Right lung (tissue), 2 donors: ENCODE measurements at regions not wholly inside any gene's neighbourhood (a gene's known extent, or its start where the extent isn't known, plus 50 kb on each side); places are given as distances from the start of the nearest gene placed in this dataset.
A peak's percentile ranks its signal among the peaks of the same experiment; 100 is the strongest.
"Not testable (repeated sequence)": the region's sequence is repeated elsewhere in the genome, so short reads cannot be mapped to it uniquely, and the experiment has no call there.

Experiments
- DNase-seq, 2 donors: peaks; one replicate each; pipeline ENCODE4 v3.0.0-alpha.2; 2013

DNA sequence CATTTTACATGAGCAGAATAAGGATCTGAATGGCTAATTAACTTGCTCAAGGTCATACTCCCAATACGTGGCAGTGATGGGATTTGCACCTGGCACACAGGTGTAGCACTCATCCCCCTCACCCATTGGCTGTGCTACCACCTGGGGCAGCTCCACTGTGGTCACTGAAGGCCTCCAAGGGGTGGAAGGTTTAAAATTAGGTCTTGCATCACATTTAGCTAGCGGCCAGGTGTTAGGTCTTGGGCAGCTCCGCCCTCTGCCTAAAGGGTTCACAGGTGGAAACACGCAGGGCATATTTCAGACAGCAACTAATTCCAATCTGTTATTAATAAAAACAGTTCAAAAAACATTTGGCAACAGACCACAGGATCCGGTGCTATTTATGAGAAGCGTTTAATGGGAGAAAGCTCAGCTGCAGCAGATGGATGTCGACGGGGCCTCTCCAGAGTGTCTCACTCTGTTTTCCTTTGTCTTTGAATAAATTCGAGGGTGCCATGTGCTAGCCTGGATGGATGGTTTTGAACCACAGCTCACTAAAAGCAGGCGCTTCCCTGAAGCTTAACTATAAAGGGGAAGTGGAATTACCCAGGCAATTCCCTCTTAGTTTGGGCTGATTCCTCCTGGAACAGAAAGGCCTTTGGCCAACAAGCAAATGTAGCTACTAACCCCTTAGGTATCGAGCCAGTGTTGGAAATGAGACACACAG is 1017.6 kb downstream of the TYW1 start:
- no peak for DNase-seq

DNA sequence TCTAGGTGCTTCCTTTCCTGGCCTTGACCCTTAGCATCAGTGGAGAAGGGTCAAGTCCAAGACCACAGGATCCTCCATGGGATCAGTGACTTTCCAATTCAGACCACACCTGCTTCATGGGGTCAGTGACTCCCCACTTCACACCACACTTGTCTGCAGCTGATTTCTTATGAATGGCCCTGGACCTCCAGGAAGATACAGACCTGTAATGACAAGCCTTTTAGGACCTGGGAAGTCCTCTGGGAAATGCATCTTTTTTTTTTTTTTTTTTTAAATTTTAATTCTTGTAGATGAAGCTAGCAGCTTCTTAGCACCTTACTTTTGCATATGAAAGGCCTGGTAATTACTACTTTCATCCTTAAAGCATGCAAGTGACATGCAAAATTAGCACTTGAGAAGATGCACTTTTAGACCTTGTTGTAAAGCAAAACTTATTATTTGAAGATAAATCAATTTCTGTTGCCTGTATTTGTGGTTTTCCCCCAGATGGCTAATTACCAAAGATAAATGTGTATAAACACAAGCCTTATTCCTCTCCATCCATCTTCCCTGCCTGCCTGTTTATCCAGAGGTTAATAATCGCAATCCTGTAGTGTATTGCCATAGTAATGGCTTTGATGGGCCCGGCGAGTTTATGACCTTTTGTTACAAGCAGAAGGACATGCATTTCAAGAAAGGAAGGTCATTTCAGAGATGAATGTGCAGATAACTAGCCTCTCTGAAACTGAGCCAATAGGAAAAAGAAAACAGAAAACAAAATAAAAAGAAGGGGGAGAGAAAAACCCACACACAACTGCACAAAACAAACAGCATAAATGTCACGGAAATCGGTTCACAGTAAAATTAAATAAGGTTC is 1018.7 kb downstream of the TYW1 start:
- no peak for DNase-seq

DNA sequence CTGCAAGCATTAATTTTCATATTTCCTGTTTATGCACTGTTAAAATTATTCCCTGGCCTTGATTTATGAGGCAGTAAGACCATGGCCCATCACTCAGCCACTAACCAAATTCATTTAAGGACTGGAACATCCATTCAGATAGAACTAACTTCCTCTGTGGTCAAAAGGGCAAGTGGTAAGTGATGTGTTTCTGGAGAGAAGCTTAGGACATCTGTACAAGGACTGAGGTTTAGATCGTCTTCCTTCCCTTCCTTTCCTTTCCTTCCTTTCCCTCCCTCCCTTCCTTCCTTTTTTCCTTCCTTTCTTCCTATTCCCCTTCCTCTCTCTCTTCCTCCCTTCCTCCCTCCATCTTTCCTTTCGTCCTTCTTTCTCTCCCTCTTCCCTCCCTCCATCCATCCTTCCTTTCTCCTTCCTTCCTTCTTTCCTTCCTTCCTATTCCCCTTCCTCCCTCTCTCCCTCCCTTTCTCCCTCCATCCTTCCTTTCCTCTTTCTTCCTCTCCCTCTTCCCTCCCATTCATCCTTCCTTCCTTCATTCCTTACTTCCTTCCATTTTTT is 1019.4 kb downstream of the TYW1 start:
- DNase-seq = no peak

DNA sequence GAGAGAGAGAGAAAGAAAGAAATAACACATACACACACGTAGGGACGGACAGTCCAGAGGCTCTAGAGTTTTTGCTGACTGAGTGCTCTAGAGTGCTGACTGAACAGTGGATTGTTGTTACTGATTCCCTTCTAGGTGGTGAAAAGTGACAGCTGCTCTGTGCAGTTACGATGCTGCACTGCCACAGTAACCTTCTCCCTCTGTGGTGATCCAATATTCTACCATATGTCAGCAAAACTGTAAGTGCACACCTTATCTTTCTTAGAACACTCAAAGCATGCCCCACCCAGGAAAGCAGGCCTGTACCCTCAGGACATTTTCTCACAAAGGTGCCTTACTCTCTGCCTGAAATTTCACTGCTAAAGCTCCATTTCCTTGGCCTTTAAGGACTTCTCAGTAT is 1023.5 kb downstream of the TYW1 start:
- DNase-seq = no peak

DNA sequence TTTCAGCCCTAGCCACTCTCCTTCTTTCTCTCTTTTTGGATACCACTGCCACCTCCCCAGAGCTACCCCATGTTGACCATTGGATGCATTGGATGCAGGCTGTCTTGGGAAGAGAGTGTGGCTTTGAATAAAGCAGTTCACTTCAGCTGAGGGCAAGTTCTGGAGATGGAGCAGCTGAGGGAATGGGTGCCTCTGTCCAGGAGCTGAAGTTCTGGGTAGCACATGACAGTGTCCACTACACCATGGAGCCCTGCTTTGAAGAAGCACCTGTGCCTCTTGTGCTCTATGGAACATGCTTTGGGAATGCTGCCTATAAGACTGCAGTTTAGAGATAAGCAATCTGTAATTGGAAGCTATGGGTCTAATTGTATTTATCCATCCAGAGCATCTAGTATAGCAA is 1028.7 kb downstream of the TYW1 start:
- DNase-seq = no peak

DNA sequence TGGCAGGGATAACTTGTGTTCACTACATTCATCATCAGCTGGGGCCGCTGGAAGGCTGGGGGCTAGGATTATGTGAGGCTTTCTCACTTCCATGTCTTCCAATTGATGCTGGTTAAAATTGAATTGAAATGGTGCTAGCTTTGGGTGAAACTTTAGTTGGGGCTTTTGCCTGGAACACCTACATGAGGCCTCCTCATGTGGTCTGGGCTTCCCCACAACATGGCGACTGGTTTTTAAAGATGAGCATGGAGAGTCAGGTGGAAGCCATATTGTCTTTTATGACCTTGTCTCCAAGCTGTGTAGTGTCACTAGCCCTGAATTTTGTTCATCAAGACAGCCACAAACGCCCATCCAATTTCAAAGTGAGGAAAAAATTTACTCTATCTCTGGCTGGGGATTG is 1033.9 kb downstream of the TYW1 start:
- no peak for DNase-seq

DNA sequence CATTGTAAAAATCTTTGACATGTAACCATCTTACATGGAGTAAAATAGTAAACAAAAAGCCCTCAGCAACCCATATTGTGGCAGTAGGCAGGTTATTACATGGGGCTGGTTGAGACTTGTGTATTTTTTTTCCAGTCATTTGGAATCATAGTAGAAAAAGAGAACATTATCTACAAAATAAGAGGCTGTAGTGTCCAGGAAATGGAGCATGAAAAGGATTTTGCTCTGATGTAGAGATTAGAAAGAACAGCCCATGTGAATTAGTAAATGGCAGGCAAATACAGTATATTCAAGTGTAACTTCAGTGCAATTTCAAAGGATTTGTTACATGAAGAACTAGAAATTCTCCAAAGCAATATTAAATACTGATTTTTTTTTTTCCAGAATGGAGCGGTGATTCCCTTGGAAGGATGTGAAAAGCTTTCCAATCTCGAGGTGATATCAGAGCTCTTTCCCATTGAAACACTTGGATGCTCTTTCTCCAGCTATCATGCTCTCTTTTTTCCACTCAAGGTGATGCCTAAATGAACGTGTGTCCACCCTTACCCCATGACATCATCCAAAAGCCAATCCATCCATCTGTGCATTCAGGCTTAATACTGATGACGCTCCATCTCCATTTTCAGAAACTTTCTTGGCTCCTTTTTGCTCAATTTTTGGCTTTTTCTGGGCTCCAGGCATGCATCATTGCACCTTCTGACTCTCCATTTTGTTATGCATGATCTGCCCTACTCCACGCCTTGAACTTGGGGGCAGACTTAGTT is 1034.7 kb downstream of the TYW1 start:
- no peak for DNase-seq

DNA sequence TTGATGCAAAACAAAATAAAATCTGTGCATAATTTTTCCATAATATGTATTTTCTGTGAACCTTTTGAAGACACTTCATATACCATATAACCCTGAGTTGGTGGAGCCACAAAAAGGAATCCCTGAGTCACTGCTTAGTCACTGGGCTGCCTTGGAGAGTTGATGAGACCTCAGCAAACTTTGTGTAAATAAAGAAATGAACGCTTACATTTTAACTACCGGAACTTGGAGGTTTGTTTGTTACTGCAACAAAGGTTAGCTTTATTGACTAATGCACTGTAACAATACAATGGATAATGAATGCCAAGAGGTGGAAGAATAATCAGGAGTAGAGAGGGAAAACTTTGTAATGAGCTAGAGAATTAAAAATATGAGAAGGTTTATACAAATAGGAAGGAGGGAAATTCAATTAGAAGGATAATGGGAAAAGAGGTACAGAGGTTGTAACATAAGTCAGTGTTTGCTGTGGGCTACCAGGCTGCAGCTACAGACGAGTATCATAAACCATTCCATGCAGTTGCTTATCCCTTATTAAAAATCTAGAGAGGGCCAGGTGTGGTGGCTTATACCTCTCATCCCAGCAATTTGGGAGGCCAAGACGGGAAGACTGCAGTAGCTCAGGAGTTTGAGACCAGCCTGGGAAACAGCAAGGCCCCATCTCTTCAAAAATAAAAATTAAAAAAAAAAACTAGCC is 1042.1 kb downstream of the TYW1 start:
- DNase-seq = no peak

DNA sequence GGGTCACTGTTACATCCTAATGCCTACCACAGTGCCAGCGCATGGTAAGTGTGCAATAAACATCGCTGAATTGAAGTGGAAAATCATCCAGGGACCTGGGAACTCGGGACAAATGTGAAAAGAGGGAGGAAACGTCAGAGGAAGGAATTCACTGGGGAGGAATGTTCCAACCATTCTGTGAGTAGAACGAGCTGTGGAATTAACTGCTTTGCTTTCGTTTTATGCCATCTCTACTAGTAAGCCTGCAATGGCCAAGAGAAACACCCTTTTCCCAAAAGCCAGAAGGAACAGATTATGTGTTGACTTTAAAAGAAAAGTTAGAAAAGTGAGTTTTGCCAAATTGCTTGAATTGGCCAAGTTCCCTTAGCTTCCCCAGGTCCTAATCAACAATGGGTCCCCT is 1044.9 kb downstream of the TYW1 start:
- DNase-seq = no peak

DNA sequence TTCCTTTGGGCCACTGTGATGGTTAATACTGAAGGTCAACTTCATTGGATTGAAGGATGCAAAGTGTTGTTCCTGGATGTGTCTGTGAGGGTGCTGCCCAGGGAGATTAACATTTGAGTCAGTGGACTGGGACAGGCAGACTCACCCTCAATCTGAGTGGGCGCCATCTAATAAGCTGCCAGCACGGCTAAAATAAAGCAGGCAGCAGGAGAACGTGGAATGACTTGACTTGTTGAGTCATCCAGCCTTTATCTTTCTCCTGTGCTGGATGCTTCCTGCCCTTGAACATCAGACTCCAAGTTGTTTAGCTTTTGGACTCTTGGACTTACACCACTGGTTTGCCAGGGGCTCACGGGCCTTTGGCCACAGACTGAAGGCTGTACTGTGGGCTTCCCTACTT is 1046.9 kb downstream of the TYW1 start:
- DNase-seq = no peak

DNA sequence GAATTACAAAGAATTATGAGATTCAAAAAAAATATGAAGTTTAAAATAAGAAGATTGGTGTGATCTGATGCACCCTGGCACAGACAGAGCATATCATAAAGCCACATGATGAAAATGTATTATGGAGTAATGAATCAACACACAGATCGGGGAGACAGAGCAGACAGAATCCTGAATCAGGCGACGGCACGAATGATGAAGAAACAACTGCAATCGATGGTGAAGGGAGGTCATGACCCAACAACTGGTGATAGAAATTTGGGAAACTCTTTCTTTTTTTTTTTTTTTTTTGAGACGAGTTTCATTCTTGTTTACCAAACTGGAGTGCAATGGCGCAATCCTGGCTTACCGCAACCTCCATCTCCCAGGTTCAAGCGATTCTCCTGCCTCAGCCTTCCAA is 1054.0 kb downstream of the TYW1 start:
- DNase-seq = no peak

DNA sequence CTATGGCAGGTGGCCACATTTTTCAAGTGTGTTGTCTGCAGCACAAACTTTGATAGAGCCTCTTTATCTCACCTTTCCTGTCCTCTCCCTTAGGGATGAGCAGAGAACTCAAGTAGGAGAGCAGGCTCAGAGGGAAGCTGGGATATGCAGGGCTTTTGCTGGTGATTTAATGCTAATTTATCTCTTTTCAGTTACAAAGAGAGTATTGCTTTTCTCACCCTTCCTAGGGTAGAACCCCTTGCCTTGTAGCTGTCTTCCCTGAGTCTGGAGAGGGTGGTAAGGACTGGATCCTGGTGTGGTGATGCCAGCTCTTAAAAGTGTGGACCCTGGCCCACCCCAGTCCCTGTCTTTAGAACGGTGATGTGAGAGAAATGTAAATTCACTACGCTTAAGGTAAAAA is 1061.4 kb downstream of the TYW1 start:
- DNase-seq = no peak

DNA sequence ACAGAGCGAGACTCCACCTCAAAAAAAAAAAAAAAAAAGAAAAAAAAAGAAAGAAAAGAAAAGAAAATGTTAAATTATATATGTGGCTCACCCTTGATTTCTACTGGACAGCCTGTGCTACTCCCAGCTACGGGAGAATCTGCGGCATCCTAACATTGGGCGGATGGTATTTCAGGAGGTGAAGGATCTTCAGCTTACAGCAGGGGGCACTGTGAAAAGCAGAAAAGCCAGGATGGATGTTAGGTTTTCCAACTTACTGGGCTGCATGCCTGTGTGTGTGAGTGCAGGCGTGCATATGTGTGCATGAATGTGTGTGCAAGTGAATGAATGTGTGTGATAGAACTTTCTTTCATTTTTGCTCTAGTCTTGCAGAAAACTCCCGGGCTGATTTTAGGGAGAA is 1066.5 kb downstream of the TYW1 start:
- peak in 1 of 2 donors; percentile 4 for DNase-seq

DNA sequence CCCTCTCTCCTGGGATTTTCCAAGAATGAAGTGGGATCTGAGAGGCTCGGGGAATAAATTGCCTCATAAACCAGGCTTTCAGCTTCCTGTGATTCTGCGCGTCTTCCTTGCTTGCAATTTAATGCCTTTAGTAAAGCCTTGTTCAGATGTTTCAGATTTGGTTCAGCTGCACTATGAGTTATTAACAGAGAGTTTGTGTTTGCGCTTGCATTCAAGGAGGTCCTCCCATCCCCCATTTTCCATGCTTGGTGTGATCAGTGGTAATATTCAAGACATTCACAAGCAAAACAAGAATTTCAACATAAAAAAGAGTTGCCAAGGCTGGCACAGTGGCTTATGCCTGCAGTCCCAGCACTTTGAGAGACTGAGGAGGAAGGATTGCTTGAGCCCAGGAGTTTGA is 1068.9 kb downstream of the TYW1 start:
- no peak for DNase-seq

DNA sequence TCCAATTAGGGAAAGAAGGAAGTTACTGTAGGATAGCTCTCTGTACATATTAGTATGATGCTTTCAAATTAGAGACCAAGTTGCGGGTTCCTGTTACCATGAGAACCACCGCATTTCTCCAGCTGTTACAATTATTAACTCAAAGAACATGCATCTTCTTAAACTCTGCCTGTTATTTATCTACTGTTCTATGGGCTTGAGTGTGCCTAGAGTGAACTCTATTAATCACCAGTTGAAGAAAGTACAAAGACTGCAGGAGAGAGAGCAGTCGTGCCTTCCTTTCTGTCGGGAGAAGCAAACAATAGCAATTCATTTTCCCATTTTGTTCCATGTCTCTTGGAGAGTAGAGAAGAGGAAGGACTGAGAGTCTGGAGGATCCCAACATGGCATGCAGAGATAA is 1071.2 kb downstream of the TYW1 start:
- DNase-seq = no peak

DNA sequence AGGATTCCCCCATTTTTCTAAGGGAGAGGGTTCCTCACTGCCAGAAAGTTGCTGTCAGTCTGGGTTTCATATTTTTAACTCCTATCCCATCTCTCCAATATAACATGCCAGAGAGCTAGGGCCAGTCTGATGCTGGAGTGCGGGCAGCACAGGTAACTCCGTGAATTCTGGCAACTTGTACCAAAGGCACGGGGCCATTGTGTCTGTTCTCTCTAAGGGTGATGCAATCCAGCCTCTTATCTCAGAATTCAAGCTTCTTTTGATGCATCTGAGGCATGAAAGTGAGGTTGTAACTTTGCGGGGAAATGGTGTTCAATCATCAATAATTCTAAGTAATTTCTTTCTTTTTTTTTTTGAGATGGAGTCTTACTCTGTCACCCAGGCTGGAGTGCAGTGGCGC is 1074.4 kb downstream of the TYW1 start:
- DNase-seq = no peak

DNA sequence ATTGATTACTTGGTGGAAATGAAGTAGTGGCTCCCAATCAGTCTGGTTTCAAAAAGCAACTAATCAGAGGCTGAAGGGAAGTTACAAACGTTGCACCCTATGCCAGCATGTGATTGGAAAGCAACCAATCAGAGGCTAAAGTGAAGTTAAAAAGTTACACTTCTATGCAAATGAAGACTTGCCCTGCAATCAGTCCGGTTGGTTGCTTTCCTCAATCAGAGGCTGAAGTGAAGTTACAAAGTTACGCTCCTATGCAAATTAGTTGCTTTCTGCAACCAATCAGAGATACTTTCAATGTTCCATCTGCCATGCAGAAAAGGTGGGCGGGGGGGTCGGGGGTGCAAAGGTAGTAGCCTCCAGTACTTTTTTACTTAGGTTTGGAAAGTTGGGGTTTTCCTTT is 1077.1 kb downstream of the TYW1 start:
- no peak for DNase-seq

DNA sequence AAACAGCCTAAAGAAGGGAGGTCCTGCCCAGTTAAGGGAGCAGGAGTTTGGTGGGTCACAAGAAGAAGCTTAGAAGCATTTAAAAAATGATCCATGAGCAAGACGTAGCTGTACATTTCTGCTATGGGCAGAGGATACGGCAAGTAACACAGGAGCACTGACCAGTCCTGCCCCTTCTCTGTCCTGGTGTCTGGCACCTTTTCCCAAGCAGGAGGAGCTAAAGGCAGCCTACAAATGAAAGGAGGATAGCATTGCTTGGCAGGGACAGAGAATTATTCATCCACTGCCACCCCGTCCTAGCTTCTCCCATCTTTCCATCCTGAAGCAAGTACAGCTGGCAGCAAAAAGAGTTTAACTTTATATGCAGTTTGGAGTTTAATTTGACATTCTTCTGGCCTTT is 1077.6 kb downstream of the TYW1 start:
- no peak for DNase-seq

DNA sequence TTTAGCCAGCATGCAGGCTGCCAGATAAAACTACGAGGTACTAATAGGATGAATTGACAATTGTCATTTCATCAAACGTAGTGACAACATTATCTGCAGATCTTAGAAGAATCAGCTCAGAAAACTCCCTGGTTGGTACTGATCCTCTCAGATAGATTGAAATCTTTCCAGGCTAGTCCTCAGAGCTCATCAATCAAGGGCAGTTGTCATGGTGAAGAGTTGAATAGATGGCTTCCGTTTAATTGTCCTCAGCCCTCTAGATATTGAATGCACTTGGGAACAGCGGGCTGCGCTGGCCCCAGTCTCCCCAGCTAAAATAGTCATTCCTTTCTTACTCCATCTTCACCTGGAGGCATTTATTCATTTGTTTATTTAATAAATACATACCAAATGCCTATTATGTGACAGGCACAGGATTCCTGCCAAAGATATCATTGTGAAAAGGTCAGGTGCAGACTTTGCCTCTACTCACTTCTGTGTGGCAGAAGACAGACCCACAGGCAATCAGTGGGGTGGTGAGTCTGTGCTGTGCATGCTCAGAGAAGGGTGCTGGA is 1081.6 kb downstream of the TYW1 start:
- DNase-seq = no peak

DNA sequence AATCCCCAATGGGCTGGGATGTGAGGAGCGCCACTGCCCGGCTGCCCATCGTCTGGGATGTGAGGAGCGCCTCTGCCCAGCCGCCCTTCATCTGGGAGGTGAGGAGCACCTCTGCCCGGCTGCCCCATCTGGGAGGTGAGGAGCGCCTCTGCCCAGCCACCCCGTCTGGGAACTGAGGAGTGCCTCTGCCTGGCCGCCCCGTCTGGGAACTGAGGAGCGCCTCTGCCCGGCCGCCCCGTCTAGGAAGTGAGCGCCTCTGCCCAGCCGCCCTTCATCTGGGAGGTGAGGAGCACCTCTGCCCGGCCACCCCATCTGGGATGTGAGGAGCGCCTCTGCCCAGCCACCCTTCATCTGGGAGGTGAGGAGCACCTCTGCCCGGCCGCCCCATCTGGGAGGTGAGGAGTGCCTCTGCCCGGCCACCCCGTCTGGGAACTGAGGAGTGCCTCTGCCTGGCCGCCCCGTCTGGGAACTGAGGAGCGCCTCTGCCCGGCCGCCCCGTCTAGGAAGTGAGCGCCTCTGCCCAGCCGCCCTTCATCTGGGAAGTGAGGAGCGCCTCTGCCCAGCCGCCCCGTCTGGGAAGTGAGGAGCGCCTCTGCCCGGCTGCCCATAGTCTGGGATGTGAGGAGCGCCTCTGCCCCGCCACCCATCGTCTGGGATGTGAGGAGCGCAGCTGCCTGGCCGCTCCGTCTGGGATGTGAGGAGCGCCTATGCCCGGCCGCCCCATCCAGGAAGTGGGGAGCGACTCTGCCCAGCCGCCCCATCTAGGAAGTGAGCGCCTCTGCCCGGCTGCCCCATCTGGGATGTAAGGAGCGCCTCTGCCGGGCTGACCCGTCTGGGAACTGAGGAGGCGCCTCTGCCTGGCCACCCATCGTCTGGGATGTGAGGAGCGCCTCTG is 1085.7 kb downstream of the TYW1 start:
- not testable (repeated sequence) for DNase-seq
